HG02870 (cell line): ENCODE measurements at regions not wholly inside any gene's neighbourhood (a gene's known extent, or its start where the extent isn't known, plus 50 kb on each side); places are given as distances from the start of the nearest gene placed in this dataset.

Source experiments
- ATAC-seq: cut with Tn5 transposase; IDR thresholded peaks from one replicate; pipeline ENCODE4 v1.9.1; 2021; ENCODE audit warnings: mild to moderate bottlenecking, moderate library complexity; ENCODE audit not compliant: unreplicated experiment

DNA sequence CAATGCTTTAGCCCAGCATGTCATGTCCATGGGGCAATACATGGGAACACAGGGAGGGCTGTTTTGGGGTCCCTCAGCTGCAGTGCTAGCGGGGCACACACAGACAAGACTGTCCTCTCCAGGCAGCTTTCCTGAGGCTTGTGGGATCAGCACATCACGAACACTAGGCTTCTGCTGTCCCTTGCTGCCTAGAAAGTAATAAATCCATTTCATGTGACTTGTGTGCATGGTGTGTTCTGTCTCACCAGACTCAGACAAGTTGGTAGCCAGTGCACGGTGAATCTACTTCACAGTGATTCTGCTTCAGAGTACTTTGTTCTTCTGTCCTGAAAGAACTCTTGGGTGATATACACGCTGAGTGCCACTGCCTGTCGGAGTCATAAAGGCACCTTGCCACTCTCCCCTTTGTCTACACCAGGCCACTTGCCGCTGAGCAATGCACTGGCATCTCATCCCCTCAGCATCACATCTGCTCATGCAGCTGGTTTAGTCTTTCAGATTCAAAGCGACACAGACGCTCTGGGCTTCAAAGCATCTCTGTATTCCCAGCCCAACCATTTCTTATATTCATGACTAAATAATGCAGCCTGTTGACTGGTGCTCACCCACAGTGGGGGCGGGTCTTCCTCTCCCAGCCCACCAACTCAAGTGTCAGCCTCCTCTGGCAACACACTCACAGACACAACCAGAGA lies 95.2 kb upstream of the COX10 start:
- ATAC-seq, result no peak

DNA sequence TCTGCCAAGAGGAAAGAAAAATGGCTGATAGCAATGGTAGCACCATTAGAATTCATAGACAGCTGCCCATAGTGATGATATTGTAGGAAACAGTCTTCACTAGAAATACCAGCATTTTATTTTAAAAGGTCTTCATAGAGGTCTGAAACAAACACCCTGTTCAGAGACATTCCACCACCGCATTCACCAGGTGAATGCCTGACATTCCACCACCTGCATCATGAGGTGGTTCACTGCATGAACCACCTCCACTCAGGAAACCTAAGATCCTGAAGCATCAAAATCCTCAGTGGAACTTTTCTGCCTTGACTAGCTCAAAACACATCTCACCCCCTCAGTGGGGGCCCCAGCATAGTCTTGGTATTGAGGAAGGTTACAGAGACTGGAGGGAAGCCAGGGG lies 91.5 kb upstream of the COX10 start:
- ATAC-seq, result no peak

DNA sequence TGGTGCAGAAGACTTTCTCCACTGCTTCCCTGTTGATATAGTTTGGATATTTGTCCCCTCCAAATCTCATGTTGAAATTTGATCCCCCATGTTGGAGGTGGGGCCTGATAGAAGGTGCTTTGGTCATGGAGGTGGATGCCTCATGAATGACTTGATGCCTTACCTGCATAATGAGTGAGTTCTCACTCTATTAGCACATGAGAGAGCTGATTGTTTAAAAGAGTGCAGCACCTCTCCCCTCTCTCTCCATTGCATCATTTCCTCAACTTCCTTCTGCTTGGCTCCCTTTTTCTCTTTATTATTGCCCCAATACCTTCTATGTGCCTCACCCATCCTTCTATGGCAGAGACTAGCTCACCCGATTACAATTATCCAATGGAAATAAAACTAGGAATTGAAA lies 90.8 kb upstream of the COX10 start:
- no peak for ATAC-seq

DNA sequence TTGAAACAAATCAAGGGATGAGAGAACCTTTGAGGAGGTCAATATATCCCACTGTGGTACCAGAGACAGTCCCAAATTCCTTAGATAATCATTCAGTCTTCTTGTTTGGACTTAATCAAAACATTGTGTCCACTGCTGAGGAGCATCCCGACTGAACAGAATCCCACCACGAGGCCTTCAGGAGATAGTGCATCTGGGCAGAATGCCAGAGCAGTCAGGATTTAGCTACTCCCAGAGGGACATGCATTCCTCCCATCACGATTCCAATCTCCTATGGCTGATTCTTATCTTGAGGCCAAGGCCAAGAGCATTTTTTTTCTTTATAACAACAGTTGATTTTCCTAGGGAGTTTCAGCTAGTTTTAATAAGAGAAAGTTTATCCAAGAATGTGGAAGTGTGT lies 87.4 kb upstream of the COX10 start:
- no peak for ATAC-seq

DNA sequence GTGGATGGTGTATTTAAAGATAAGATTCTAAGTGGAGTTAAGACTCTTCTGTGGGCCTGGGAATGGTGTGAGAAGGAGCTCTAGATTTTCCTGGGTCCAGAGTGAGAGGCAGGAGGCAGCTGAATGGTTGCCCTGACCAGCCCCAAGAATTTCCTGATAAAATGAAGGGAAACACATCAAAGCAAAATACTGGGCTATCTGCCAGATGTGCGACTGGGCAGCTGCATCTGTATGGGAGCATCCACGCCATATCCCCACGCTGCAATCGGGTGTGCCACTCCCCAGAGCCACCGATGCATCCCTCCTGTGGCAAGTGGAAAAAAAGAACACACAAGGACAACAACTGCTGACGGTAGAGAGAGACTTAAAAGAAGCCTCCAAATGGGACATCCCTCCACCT lies 84.3 kb upstream of the COX10 start:
- no peak for ATAC-seq

DNA sequence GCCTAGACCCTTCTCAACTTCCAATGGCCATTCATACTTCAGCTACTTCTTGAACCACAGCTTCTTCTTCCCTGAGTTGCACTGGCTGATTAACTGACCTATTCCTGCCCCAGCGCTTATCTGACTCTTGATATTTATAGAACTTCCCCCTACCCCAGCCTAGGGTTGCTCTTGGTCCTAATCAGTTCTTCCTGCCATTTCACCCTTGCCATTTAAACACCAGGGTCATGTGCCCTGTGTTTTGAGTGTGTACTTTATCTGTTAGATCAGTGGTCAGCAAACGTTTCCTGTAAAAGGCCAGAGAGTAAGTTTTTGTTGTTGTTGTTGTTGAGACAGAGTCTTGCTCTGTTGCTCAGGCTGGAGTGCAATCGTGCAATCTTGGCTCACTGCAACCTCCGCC lies 82.4 kb upstream of the COX10 start:
- no peak for ATAC-seq

DNA sequence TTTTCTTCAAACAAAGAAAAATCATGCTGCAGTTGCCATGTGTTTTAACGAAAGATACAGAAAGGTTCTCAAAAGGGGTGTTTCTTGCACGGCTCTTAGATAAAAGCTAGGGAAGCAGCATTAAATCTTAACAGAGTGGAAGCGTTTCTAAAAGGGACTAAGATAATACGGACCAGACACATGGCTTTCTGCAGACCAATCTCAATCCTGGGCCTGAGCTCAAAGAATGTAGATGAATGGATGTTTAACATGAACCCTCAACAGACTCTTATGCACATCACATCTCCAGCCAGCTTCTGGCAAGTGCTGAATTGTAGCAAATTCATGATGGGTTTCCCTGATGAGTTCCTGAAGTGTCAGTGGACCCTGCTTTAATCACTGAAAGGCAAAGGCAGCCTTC lies 80.2 kb upstream of the COX10 start:
- no peak for ATAC-seq

DNA sequence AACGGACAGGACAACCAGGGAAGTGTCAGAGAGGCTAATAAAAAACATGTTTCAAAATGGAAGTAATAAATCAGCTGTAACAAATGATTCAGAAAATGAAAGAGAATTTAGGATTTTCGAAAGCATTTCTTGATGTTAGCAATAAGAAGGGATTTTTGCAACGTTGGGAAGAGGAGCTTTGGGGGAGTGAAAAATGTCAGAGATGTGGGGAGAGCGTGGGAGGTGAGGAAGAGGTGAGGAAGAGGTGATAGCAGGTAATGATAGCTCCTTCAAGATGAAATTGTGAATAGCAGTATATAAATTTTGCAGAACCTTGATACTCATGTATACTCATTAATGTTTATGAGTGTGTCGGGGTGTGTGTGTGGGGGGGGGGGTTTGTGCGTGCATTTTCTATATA lies 76.2 kb upstream of the COX10 start:
- ATAC-seq, result no peak

DNA sequence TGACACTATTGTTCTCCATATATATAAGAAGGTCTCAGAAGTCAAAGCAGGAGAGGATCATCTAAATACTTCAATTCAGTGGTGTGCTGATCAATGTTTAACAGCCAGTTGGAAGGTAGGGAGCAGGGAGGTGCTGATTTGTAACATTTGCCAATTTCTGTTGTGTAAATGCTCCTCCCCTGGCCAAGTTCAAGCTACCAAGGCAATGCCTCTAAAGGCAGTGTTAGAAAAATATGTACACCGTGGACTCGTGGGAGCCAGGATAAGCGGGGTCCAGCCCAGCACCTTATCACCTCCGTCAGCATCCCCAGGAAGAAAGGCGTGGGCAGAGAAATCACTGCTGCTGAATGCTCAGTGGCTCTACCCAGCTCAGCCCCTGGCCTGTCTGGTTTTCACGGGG lies 75.3 kb upstream of the COX10 start:
- ATAC-seq, result no peak

DNA sequence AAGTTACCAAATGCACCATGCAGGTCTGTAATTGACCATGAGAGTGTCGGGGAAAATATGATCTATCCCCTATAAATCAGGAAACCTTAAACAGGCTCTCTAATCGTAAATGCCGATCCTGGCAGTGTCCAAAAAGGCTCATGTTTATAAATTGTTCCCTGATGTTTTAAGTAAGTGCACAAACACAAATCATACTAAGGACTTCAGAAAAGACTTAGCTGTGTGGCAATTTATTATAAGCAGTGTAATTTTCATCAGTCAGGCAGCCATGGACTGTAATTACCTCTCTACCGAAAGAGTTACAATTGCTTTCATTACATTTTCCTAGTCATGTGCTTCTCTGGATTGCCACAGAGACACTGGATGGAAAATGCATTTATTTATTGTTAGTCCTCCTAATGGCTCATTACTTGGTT lies 73.4 kb upstream of the COX10 start:
- ATAC-seq, result no peak

DNA sequence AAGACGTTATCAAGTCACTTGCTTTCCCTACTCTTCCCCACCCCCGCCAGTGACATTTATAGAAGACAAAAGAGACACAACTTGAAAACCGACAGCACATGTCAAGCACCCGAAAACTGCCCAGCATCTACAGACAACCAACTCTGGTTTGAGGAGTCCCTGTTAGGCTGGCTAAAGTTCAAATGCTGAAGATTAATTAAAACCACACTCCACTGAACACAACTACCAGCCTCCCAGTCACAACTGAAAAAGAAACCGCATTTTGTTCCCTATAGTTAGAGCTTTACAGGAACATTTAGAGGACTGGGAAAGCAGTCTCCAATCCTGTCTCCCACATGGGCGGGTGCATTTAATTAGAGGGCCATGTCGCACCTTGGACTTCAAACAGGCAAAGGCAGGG lies 73.0 kb upstream of the COX10 start:
- no peak for ATAC-seq

DNA sequence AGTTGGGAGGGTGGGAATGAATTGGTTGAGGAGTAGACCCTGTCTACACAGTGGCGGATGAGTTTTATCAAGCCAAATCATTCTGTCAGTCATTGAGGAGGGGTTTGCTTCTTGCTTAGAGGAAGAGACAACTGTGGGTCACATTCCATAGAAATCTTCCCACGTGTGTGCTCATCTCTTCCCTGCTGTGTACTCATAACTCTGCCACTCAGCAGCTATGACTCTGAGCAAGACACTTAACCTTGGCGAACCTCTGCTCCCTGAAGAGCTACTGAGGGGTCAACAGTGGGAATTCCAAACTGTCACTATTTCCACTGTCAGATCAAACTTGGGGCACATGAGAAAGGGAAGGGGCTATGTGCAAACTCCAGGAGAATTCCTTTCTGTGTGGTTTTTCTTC lies 72.6 kb upstream of the COX10 start:
- no peak for ATAC-seq

DNA sequence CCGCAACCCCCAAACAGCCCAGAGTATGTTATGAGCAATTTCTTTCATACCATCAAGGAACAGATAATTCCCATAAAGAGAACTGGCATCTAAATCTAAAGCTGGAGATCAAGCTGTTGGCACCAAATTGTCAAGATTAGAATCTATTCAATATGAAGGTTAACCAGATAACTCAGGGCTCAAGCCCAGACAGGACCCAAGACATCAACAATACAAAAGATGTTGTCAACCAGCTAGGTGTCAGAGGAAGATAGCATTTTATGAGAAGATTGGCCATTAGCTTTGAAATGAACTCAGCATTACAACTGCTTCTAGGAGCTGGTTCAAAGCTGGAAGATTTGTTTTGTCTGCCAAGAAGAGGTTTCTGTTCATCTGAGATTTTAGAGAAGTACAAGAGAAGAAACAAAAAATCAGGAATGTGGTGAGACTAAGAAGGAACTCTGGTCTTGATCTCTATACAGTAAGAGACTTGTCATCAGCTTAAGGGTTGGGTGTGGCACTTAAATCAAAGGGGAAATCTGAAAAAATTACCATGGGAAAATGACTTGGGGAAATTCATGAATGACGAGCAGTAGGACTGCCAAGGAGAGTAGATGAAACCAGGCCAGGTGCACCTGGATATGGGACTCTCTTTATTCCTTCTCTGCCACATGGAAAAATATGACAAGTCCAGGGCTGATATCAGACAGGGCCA lies 64.2 kb upstream of the COX10 start:
- ATAC-seq, result no peak

DNA sequence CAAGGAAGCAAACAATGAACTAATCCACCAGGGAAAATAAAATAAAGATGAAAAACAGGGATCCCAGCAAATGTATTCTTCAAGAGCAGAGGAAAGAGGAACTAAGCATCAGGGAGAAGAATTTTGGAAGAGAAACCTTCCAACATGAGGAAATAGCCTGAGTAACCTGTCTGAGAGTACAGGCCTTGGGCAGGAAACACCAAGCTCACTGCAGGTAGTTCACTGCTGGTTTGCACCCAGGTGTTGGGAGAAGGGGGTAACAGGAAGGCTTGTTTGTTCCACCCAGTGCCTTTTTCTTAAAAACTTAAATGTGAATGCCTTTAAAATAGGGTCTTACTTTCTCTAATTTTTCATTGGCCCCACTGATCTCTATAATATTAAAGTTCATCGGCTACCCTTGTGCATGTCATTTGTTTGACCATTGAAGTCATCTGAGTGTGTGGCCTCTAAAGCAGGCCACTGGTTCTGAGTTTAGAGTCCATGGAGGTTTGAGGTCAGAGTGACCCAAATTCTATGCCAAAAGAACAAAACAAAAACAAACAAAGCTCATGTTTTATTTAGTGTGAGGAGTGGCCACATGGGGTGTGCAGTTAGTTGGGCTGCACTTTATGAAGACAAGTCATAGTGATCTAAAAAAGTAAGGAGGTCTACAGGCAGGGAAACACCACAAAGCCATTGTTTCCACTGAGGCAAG lies 62.9 kb upstream of the COX10 start:
- no peak for ATAC-seq

DNA sequence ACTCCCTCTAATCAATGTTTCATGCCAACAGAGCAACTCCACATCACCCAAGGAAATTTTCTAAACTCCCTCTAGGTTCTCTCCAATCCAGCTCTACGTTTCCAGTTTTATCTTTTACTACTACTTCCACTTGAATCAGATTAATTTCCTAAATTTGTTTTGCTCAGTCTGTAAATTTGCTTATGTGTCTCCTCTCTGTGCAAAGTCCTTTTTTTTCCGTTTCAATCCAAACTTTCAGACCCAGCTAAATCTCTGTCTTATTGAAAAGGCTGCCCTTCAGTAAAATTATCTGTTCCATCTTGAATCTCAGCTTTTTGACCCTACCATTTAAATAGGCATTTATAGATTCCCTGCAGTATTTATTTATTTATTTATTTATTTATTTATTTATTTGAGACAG lies 61.4 kb upstream of the COX10 start:
- no peak for ATAC-seq

DNA sequence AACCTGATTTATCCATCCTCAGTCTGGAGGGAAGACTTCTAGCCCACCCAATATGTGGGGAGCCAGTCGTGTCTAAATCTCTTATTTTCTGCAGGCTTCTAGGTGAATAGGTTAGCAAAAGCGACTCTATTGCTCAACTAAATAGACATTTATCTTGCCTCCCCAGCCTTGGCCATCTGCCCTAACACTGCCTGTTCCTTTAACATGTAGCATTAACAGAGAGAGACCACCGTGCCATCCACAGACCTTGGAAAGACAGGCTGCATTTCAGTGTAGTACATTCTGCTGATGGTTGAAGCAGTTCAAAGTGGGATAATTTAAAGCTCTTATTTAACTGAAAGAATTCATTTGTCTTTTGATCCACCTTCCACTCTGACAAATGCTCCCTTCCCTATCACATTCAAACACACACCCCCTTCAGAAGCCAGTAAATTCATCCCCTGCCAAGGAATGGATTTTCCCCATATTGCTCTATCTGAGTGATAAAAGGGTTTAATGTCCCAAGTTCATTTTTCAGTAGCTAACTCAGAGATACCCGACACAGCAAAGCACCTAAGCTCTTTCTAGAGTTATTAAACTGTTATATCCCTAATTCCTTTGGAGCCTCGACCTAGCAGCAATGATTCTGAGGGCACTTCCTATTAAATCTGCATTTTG lies 58.1 kb upstream of the COX10 start:
- no peak for ATAC-seq

DNA sequence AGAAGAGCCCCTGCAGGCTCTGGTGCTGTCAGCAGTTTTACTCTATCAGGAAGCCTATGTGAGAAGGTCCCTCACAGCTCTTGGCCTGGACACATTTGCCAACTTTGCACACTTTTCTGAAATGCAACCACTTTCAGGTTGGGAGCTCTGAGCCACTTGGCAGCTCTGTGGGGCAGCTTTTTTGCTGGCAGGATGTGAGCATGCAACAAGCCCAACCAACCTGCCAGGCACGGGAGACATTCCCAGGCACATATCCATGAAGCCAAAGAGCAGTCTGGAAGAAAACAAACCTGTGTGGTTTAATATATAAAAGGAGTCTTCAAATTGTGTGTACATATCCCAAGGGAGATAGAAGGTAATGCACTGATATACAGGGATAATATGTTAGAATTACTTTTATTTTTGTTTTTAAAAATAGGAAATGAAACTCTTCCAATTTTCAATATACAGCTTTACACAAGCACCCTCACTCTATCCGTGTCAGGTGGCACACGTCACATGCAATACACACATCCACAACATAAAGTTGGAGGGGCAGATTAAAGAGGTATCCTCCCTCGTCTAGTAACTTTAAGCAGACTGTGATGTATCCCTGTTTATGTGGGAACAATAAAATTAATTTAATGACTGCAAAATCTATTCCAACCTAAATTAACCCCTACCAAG lies 57.4 kb upstream of the COX10 start:
- no peak for ATAC-seq

DNA sequence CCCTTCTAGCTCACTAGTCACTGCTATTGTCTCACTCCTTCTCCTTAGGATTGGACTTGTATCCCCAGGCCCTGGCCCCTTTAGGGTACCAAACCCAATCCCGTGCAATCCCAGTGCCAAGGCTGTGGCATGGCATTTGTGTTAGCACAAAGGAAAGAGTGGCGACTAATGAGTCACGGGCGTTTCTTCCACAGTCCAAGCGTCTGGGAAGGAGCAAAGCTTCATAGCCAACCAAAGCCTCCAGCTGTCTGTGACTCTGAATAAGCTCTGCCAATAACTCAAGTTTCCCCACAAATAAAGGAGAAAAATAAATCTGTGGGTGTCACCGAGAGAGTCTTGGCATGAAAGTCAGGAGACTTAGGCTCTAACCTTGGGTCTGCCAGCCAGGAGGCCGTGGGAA lies 54.6 kb upstream of the COX10 start:
- no peak for ATAC-seq

DNA sequence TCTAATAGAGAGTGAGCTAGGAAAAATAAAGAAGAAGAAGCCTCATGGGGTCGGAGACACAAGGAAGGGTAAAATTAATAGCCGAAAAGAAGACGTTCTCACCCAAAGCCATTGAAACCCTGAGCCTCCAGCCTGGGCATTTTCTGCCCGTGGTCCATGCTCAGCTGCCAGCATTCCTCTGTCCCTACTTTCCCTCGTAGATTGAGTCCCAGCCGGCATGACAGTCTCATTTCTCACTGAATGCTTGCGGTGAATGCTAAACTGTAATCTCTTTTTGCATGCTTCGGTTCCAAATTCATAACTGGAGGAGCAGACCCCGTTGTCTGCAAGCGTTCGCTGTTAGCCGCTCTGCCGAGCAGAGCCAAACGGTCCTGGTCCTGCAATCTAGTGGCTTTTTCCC lies 54.0 kb upstream of the COX10 start:
- ATAC-seq, result no peak

DNA sequence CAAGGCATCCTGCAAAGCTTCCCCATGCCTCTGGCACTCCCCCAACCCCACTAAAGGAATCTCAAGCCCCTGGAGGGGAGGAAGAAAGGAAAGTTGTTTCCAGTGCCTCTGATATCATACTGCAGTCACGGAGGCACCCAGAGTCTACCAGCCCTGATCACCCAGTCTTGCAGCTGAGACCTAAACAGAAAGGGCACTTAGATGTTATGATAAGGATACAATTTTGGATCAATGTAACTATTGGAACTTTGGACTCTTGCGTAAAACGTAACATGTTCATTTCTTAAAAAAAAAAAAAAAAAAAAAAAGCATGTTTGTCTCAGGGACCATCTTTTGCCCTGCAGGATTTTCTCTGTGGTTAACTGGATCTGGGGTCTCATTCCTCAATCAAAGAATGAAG lies 52.4 kb upstream of the COX10 start:
- ATAC-seq, result no peak

DNA sequence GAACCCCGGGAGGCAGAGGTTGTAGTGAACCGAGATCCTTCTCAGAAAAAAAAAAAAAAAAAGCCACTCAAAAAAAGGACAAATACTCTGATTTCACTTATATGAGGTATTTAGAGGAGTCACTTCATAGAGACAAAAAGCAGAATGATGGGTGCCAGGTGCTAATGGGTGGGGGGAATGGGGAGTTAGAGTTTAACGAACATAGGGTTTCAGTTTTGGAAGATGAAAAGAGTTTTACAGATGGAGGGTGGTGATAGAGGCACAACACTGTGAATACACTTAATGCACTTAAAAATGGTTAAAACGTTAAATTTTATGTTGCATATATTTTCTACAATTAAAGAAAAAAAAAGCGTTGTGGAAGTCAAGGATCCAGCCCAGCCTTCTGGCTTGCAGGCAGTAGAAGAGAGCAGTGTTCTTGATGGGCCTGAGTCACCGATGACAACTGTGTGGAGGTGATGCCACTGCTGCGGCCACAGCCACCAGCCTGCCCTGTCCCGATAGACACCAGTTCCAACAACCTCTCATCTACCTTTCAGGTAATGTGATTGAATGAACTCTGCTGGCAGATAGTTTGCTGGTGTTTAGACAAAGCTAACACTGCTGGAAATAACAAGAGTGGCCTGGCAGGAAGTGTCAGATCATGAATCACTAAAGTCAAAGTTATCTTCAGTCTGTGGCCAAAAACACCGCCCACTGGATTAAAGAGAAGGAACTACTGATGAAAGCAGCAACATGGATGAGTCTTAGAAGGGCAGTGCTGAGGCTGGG lies 49.9 kb upstream of the COX10 start:
- no peak for ATAC-seq
